IMR-90 (cell line): ENCODE measurements at regions not wholly inside any gene's neighbourhood (a gene's known extent, or its start where the extent isn't known, plus 50 kb on each side); places are given as distances from the start of the nearest gene placed in this dataset.

Experiments
- ATAC-seq: fragments of 200-7000 bp; cut with Tn5 transposase; 2 replicates; pipeline ENCODE4 v1.9.1; 2020; ENCODE audit warnings: low read depth, mild to moderate bottlenecking, moderate library complexity
- BruUV-seq: library from RNA; stranded (reverse); fragments of 400-500 nt; replicated peaks from 2 replicates; lab custom pipeline; 2021; lab: Mats Ljungman, UMichigan
- CTCF ChIA-PET: fragments of 300-600 bp; formaldehyde crosslinking; extraction: SDS; loops from one replicate; lab custom pipeline; 2021; ENCODE audit warnings: antibody characterized with exemption; lab: Yijun Ruan, JAX
- POLR2A ChIA-PET: fragments of 300-600 bp; sonication (Branson Sonifier 250); formaldehyde crosslinking; loops from one replicate; lab custom pipeline; 2022; ENCODE audit warnings: antibody characterized with exemption; ENCODE audit not compliant: unreplicated experiment; lab: Charles Lee
- DNase-seq: peaks from one replicate; pipeline ENCODE4 v3.0.0; 2013
- H2AFZ ChIP-seq: replicated peaks from 2 replicates; pipeline ENCODE3; 2013; ENCODE audit warnings: low read length, mild to moderate bottlenecking; ENCODE audit not compliant: poor library complexity
- H2AK5ac ChIP-seq: 2 replicates; pipeline ENCODE4 v1.6.1; 2013; ENCODE audit warnings: low read depth, low read length, inconsistent platforms
- H2AK9ac ChIP-seq: replicated peaks from 2 replicates; pipeline ENCODE3; 2013; ENCODE audit warnings: mild to moderate bottlenecking, low read depth, low read length, moderate library complexity; ENCODE audit not compliant: poor library complexity
- H2BK120ac ChIP-seq: 2 replicates; pipeline ENCODE4 v1.6.1; 2013; ENCODE audit warnings: low read depth, low read length, inconsistent platforms
- H2BK15ac ChIP-seq: 3 replicates; pipeline ENCODE4 v1.6.1; 2013; ENCODE audit warnings: low read depth, low read length, inconsistent platforms
- H2BK20ac ChIP-seq: 2 replicates; pipeline ENCODE4 v1.6.1; 2013; ENCODE audit warnings: low read depth, mild to moderate bottlenecking, inconsistent platforms, low read length, moderate library complexity
- H2BK5ac ChIP-seq: 2 replicates; pipeline ENCODE4 v1.6.1; 2013; ENCODE audit warnings: mild to moderate bottlenecking, low read depth, low read length, inconsistent platforms; ENCODE audit not compliant: poor library complexity, severe bottlenecking
- H3K14ac ChIP-seq: replicated peaks from 2 replicates; pipeline ENCODE4 v1.6.1; 2013; ENCODE audit warnings: low read depth, low read length, inconsistent platforms
- H3K18ac ChIP-seq: 2 replicates; pipeline ENCODE4 v1.6.1; 2013; ENCODE audit warnings: low read depth, low read length, control low read depth
- H3K23ac ChIP-seq: 2 replicates; pipeline ENCODE4 v1.6.1; 2013; ENCODE audit warnings: low read depth, low read length, inconsistent platforms
- H3K27ac ChIP-seq: 2 replicates; pipeline ENCODE4 v1.5.1; 2013; ENCODE audit warnings: mild to moderate bottlenecking, control low read depth, low read length; ENCODE audit not compliant: insufficient read depth
- H3K27me3 ChIP-seq: 2 replicates; pipeline ENCODE4 v1.6.1; 2013; ENCODE audit warnings: low read length; ENCODE audit not compliant: control insufficient read depth, insufficient read depth
- H3K36me3 ChIP-seq: 2 replicates; pipeline ENCODE4 v1.6.1; 2013; ENCODE audit warnings: low read length, mixed read lengths; ENCODE audit not compliant: control insufficient read depth, insufficient read depth
- H3K4ac ChIP-seq: 2 replicates; pipeline ENCODE4 v1.6.1; 2013; ENCODE audit warnings: low read depth, low read length, inconsistent platforms
- H3K4me1 ChIP-seq: 2 replicates; pipeline ENCODE4 v1.6.1; 2013; ENCODE audit warnings: low read length, mixed read lengths; ENCODE audit not compliant: control insufficient read depth, insufficient read depth
- H3K4me2 ChIP-seq: 2 replicates; pipeline ENCODE4 v1.6.1; 2013; ENCODE audit warnings: low read depth, mild to moderate bottlenecking, control low read depth, low read length, moderate library complexity
- H3K4me3 ChIP-seq: 2 replicates; pipeline ENCODE4 v1.5.1; 2013; ENCODE audit warnings: low read depth, mild to moderate bottlenecking, control low read depth, low read length, moderate library complexity; ENCODE audit not compliant: insufficient read depth
- H3K56ac ChIP-seq: 2 replicates; pipeline ENCODE4 v1.6.1; 2013; ENCODE audit warnings: low read length, inconsistent platforms; ENCODE audit not compliant: insufficient read depth; ENCODE audit errors: extremely low read depth
- H3K79me1 ChIP-seq, 2 experiments: 2 replicates each; pipeline ENCODE4 v1.6.1; 2013; ENCODE audit warnings: low read length in 2 of 2, inconsistent platforms in 1 of 2, low read depth in 1 of 2
- H3K9ac ChIP-seq: 2 replicates; pipeline ENCODE4 v1.6.1; 2013; ENCODE audit warnings: low read depth, low read length, control low read depth
- H3K9me1 ChIP-seq: 2 replicates; pipeline ENCODE4 v1.6.1; 2013; ENCODE audit warnings: low read length, inconsistent platforms; ENCODE audit not compliant: insufficient read depth
- H3K9me3 ChIP-seq: 2 replicates; pipeline ENCODE4 v1.6.1; 2013; ENCODE audit warnings: low read length; ENCODE audit not compliant: control insufficient read depth, insufficient read depth
- H4K20me1 ChIP-seq: 2 replicates; pipeline ENCODE4 v1.6.1; 2013; ENCODE audit warnings: low read length, inconsistent platforms; ENCODE audit not compliant: insufficient read depth
- H4K5ac ChIP-seq: 2 replicates; pipeline ENCODE4 v1.6.1; 2013; ENCODE audit warnings: mild to moderate bottlenecking, low read depth, low read length, control low read depth
- H4K8ac ChIP-seq, 2 experiments: 2 replicates each; pipeline ENCODE4 v1.6.1; 2013; ENCODE audit warnings: low read depth in 2 of 2, low read length in 2 of 2, control low read depth in 1 of 2, inconsistent platforms in 1 of 2
- H4K91ac ChIP-seq: 2 replicates; pipeline ENCODE4 v1.6.1; 2013; ENCODE audit warnings: low read depth, low read length, inconsistent platforms; ENCODE audit not compliant: insufficient read depth
- BHLHE40 ChIP-seq: fragments of 150-350 bp; IDR thresholded peaks from 2 replicates; pipeline ENCODE4 v1.6.1; 2016; ENCODE audit warnings: mild to moderate bottlenecking, low read depth, low read length
- CEBPB ChIP-seq: IDR thresholded peaks from 2 replicates; pipeline ENCODE4 v1.6.1; 2012; ENCODE audit warnings: low read depth, low read length, improper control_type of control experiment
- POLR2A ChIP-seq: IDR thresholded peaks from 2 replicates; pipeline ENCODE4 v1.6.1; 2012; ENCODE audit warnings: mild to moderate bottlenecking, low read depth, low read length
- RAD21 ChIP-seq: IDR thresholded peaks from 2 replicates; pipeline ENCODE4 v1.6.1; 2012; ENCODE audit warnings: low read length, improper control_type of control experiment
- RFX5 ChIP-seq: IDR thresholded peaks from 2 replicates; pipeline ENCODE4 v1.8.0; 2012; ENCODE audit warnings: low read depth, mild to moderate bottlenecking, low read length, moderate library complexity
- WGBS, 2 experiments: methylation state at CpG; one replicate each; pipeline versions ENCODE4 v1.1.5 to v1.1.7; 2013; ENCODE audit warnings: missing lambda C conversion rate in 2 of 2; ENCODE audit not compliant: insufficient read length in 1 of 2; ENCODE audit errors: extremely low coverage in 2 of 2; 5-methylcytosine and 5-hydroxymethylcytosine counted together
- dilution Hi-C: fragments of 300-500 bp; cut with HindIII; formaldehyde crosslinking; loops from one replicate; pipeline ENCODE4 v1.14.3; 2018; ENCODE audit warnings: low sequenced_read_pairs; ENCODE audit not compliant: unreplicated experiment
- in situ Hi-C: fragments of 300-500 bp; cut with MboI; formaldehyde crosslinking; loops from 3 replicates; pipeline ENCODE4 v1.14.3; 2019; ENCODE audit warnings: low sequenced_read_pairs, inconsistent platforms, mixed read lengths
- intact Hi-C: fragments of 100-400 bp; cut with micrococcal nuclease; formaldehyde crosslinking; loops from 2 replicates; pipeline ENCODE4 v1.10.0; 2022
- TF ChIP-seq, protein P1 (sequence below): fragments of 150-350 bp; IDR thresholded peaks from 2 replicates; pipeline ENCODE4 v1.6.1; 2017; ENCODE audit warnings: mild to moderate bottlenecking, antibody characterized with exemption, low read length, low read depth

DNA sequence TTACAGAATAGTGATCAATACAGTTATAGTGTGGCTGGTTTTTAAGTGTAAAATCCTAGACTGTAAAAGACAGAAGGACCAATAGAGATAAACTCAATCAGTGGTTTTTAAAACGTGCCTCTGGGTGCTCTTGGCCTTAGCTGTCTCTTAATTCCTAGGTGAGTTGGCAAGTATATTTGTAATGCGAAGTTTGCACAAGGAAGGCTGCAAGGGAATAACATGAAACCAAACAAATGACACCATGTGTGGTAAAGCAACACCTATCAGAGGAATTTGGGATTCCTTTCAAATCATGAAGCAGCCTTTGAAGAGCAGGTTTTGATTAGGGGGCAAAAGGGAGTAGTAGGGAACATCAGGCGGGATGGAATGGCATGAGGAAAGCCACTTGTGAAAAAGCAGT lies 284.6 kb downstream of the INHBA start:
- no peak overlapping the region for H2AFZ ChIP-seq
- no peak overlapping the region for H2BK15ac ChIP-seq
- H3K23ac ChIP-seq, result no peak overlapping the region
- no peak overlapping the region for H3K18ac ChIP-seq
- no peaks in the 10 kb centered on the region for H3K4me1 ChIP-seq
- H2BK5ac ChIP-seq, result no peak overlapping the region
- H3K27ac ChIP-seq, result no peak overlapping the region
- H3K9me1 ChIP-seq, result no peaks in the 10 kb centered on the region
- in situ Hi-C loops, result no loop called here
- H4K8ac ChIP-seq, result no peak overlapping the region
- dilution Hi-C loops, result no loop called here
- no peak overlapping the region for H2BK120ac ChIP-seq
- no peak for DNase-seq
- TF ChIP-seq BHLHE40 (no peak), POLR2A (no peak), RAD21 (no peak), RFX5 (no peak), CEBPB (no peak)
- TF ChIP-seq, protein P1, sequence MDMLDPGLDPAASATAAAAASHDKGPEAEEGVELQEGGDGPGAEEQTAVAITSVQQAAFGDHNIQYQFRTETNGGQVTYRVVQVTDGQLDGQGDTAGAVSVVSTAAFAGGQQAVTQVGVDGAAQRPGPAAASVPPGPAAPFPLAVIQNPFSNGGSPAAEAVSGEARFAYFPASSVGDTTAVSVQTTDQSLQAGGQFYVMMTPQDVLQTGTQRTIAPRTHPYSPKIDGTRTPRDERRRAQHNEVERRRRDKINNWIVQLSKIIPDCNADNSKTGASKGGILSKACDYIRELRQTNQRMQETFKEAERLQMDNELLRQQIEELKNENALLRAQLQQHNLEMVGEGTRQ, result no peak
- H3K79me1 ChIP-seq, result no peaks in the 10 kb centered on the region
- no peak overlapping the region for H2AK9ac ChIP-seq
- H3K4ac ChIP-seq, result no peak overlapping the region
- H4K20me1 ChIP-seq, result no peaks in the 10 kb centered on the region
- ChIA-PET POLR2A (no interaction called here), CTCF (no interaction called here)
- no peaks in the 10 kb centered on the region for H3K9me3 ChIP-seq
- H3K4me2 ChIP-seq, result no peak overlapping the region
- H3K4me3 ChIP-seq, result no peak overlapping the region
- H3K27me3 ChIP-seq, result no peaks in the 10 kb centered on the region
- intact Hi-C loops, result no loop called here
- H3K9ac ChIP-seq, result no peak overlapping the region
- no peak overlapping the region for H3K14ac ChIP-seq
- H4K5ac ChIP-seq, result no peak overlapping the region
- no peak overlapping the region for H3K56ac ChIP-seq
- no peak overlapping the region for H2AK5ac ChIP-seq
- no peaks in the 10 kb centered on the region for H3K36me3 ChIP-seq
- WGBS, 2 experiments, result no CpG with 5 or more reads among the region's 3 CpGs
- no peak overlapping the region for H2BK20ac ChIP-seq
- BruUV-seq, result no TSS peak
- no peak overlapping the region for H4K91ac ChIP-seq
- no peak for ATAC-seq
